GM12891 (cell line): ENCODE measurements at regions not wholly inside any gene's neighbourhood (a gene's known extent, or its start where the extent isn't known, plus 50 kb on each side); places are given as distances from the start of the nearest gene placed in this dataset.

Experiments used
- PAX5 ChIP-seq: IDR thresholded peaks from 2 replicates; pipeline ENCODE4 v1.6.1; 2011; ENCODE audit warnings: low read length, moderate library complexity, mild to moderate bottlenecking; ENCODE audit not compliant: insufficient read depth, severe bottlenecking
- POLR2A ChIP-seq: IDR thresholded peaks from 2 replicates; pipeline ENCODE4 v1.6.1; 2011; ENCODE audit warnings: low read depth, low read length, control low read depth
- POLR2AphosphoS5 ChIP-seq: IDR thresholded peaks from 2 replicates; pipeline ENCODE4 v1.6.1; 2011; ENCODE audit warnings: low read depth, low read length, control low read depth
- POU2F2 ChIP-seq: IDR thresholded peaks from 2 replicates; pipeline ENCODE4 v1.6.1; 2011; ENCODE audit warnings: low read depth, mild to moderate bottlenecking, control low read depth, low read length, moderate library complexity
- SPI1 ChIP-seq: IDR thresholded peaks from 2 replicates; pipeline ENCODE4 v1.6.1; 2011; ENCODE audit warnings: low read depth, low read length, control low read depth
- TAF1 ChIP-seq: IDR thresholded peaks from 2 replicates; pipeline ENCODE4 v1.6.1; 2011; ENCODE audit warnings: low read depth, low read length, control low read depth

DNA sequence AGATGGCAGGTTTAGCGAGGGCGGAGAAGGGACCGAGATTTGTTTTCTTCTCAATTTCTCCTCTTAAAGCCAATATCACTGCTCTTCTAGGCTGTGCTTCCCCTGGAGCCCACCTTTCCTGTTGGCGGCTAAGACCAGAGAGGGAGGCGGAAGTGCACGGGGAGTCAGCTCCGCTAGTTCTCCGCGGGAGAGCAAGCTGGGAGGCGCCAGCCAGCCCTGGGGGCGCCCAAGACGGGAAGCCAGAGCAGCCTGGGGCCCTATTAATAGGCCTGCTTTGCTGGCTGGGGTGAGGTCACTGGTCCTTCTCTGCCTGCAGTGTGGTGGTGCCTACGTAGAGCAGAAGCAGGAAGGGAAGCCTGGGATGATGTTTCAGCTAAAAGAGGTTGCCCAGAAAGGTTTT is 61.6 kb downstream of the LSM5 start:
- TF ChIP-seq TAF1 (no peak), POLR2A (no peak), POLR2AphosphoS5 (no peak), SPI1 (no peak), POU2F2 (no peak), PAX5 (no peak)
